HG03432 (cell line): ENCODE measurements at regions not wholly inside any gene's neighbourhood (a gene's known extent, or its start where the extent isn't known, plus 50 kb on each side); places are given as distances from the start of the nearest gene placed in this dataset.

Source experiments
- ATAC-seq: cut with Tn5 transposase; IDR thresholded peaks from one replicate; pipeline ENCODE4 v1.9.1; 2021; ENCODE audit warnings: mild to moderate bottlenecking, moderate library complexity; ENCODE audit not compliant: unreplicated experiment

DNA sequence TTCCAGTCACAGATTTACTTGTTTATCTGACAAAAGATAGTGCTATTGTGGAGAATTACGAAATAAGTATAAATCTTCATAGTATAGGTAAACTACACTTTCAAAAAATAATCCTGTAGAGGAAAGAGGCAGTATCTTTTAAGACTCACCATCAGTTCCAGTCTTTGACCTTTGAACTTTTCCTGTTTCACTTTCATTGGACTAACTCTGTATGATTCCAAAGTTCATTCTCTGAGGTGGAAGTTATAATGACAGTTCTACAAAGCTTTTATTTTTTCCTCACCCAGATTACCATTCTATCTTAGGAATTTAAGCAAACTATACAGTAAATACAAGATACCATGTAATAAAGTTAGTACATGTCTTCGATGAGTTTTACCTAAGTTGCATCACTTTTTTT, 901.3 kb upstream of the SEMA6A start:
- no peak for ATAC-seq

DNA sequence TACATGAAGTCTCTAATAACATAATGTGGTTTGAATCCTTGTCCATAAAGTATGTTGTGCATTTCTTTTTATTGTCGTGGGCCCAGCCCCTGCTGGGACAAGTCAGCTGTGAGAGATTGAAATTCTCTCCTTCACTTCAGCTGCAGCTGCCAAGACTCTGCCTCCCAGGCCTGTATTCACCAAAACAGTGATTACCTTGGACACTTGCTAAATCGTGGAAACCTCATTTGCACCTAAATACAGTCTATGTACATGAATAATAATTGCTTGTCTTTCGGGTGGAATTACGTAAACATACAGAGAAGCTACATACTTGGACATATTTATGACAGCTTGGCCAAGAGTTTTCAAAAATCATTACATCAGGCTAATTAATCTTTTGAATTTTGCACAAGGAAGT, 898.5 kb upstream of the SEMA6A start:
- ATAC-seq, result no peak

GRCh38 chr5:117463881-117464570, 889.4 kb upstream of the SEMA6A start:
- no peak for ATAC-seq

GRCh38 chr5:117461966-117462365, 887.3 kb upstream of the SEMA6A start:
- ATAC-seq, result no peak

DNA sequence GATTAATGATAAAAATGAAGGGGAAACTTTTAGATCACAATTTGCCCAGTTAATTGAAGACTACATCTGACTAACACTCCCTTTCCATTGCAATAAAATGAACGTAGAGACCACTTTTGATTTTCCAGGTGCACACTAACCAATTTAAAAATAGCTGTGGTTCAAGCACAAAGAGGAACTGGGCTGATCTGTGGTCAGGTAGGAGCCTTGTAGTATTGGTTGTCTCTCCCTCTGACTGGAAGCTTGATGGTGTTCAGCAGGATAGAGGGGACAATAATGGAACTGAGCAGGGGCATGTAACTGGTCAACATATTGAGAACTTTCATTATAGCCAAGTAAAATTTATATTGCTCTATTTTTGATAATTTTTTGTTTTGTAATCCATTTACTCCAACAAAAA, 886.8 kb upstream of the SEMA6A start:
- peak; percentile 82 for ATAC-seq

- no peak for ATAC-seq
Measured at GRCh38 chr5:117457656-117458055, 883.0 kb upstream of the SEMA6A start.

DNA sequence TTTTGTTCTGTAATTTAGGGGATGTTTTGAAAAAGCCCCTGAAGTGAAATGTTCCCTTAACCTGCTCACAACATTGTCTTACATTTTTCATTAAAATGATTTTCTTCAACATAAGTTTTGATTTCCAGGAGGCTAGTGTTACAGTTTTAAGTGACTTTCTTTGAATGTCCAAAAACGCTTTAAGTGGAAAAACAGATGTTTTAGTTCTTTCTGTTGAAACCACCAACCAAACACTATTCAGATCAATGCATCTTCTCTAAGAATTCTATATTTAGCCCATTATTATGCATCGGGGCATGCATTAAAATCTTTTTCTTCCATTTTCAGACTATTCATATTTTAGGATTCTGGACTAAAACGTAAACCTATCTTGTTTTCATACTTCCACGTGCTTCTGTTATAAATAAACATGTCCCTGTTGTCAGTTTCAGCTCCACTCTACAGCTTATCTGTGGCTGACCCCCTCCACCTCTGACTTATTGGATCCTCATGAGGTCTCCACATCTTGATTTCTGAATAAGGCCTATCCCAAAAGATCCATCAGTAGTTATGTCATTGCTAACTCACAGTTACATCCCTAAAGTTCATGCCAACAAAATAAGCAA, 882.3 kb upstream of the SEMA6A start:
- no peak for ATAC-seq

- peak; percentile 38 for ATAC-seq
Measured at GRCh38 chr5:117455236-117456233, 880.9 kb upstream of the SEMA6A start.

GRCh38 chr5:117454716-117455212, 880.1 kb upstream of the SEMA6A start:
- ATAC-seq, result peak; percentile 92

DNA sequence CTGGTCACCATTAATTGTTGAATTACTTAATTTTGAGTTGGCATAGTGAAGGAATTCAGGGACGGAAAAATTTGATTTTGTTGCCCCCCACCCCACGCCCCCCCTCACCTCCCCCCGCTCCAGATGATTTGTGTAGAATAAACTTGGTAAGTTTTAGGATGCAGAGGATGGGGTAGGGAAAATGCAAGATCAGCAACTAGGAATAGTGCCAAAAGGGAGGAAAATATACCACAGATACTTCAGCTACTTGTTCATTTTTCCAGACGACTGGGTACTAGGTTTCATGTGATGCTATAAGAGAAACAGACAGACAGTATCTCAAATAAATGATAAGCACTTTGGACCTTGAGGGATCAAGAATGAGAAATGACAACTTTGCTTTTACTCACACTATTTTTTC, 862.2 kb upstream of the SEMA6A start:
- ATAC-seq, result no peak

DNA sequence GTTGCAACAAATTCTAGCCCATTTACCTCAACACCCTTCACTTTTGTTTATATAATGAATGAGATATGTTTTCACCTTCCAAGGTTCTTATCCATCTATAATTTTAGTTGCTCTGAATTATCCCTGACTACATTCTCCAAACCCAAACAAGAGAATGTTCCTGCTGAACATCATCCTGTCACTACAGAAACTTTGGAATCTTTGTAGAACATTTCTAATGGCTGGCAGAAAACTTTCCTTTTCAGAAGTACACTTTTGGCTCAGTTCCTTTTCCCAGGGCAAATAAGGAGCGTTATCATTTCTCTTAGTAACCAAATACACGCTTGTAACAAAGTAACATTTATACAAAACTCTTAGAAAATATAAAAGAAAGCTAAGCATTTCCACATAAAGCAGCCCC, 860.6 kb upstream of the SEMA6A start:
- ATAC-seq, result no peak

GRCh38 chr5:117434254-117434653, 859.6 kb upstream of the SEMA6A start:
- ATAC-seq, result no peak

DNA sequence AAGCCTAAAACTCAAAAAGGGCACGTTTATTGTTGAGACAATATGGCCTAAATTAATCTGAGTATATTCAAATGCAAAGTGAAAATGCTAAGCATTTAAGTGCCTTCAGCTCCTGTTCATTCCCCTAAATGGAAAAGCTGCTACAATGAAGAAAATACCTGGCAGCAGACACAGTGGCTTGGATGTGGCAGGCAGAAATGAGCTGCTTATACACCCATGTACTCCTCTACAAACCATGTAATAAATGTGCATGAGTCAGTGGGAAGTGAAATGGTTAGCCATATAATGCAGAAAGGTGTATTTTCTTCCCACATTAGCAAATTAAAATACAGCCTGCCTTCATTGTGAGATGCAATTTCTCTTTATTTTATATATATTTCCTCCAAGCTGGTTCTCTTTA, 859.2 kb upstream of the SEMA6A start:
- no peak for ATAC-seq

GRCh38 chr5:117431091-117431490, 856.5 kb upstream of the SEMA6A start:
- no peak for ATAC-seq

DNA sequence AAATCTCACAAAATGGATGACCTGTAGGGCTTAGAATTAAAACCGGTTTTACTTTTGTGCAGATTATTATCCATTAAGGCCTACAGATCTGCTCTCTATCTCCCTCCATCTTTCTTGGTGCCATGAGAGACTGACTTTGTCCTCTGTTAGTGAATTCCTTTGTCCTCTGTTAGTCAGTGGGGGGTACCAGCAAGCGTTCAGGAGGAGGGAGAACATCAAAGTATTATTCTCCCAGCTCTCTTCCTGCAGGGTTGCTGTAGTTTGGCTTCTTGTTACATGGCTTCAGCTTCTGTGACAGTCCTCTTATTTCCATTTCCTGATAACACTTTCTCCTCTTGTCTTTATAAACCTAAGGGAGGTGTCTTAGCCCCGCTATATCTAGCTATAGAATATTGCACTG, 850.5 kb upstream of the SEMA6A start:
- no peak for ATAC-seq

DNA sequence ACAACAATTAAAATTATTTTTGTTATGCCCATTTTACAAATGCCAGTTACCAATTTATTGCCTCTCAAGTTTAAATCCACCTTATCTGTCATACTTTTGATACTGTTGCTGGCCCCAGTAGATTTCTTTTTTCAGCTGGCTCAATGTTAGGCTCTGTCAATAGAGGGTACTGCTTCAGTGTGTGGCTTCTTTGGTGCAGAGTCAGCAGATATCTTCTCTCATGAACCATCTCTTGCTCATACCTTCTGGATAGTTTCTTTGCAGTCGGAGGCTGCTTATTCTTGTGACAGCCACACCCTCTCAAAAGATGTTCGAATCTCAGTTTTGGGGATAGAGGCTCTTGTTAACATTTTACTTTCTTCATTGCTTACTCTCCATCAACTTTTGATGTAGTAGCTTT, 849.9 kb upstream of the SEMA6A start:
- ATAC-seq, result no peak

- ATAC-seq, result no peak
Measured at GRCh38 chr5:117417501-117417900, 842.9 kb upstream of the SEMA6A start.

DNA sequence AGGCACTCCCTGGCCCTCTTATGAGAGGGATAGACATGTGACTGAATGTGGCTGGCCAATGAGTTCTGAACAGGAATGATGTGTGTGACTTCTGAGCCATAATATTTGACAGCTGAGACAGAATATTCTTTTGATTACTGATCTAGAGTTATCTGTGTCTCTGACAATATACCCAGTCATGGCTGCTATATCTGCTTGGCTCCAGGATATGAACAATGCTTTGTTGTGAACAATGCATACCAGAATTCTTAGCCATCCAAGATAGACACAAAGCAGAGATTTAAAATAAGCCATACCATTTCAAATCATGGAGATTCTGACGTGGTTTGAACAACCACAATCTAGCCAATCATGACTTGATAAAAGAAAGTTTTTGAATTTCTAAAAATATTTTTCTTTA, 840.3 kb upstream of the SEMA6A start:
- ATAC-seq, result no peak

- no peak for ATAC-seq
Measured at GRCh38 chr5:117411701-117412100, 837.1 kb upstream of the SEMA6A start.

DNA sequence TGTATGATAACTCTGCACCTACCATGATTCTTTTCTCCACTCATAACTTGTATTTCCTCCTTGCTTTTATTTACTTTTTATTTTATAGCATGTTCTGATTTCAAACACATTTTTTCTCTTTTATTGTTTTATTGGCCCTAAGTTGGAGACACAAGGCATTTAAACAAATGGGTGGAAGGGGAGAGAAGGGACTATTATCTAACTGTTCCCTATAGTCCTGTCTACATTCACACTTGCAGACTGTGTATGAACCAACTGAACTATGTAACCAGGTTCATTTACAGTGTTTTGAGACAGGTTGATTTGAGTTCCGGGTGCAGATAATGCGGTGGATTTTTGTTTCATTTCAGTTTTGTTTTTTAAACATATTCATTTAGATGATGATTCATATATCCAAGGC, 830.6 kb upstream of the SEMA6A start:
- ATAC-seq, result no peak

DNA sequence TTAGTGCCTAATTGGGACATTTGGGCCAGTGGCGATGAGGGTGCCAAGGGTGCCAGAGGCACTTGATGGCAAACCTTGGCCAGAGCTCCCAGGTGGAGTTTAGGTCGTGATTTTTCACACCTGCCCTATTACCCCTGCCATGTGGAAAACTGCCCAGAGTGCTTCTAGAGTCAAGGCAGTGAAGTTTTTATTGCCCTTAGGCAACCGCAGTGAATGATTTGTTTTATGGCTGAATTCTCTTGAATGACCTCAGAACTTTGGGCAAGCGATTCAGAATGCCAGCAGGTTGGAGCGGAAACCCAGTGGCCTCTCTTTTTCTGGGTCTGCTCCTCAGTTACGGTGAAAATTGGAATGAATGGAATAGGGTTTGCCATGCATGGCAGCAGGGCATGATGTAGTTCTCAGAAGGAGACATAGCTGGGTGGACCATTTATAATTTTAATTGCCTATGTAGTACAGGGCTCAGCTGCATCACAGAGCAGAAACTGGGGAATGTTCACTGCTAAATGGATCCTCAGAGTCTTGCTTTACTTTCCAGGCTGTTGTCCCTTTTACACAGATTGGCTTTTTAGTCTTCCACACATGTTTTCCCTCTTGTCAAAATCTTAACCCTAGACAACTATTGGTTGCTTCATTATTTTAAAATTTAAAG, 820.0 kb upstream of the SEMA6A start:
- ATAC-seq, result no peak
